Trophoblast cell (in vitro differentiated cells and primary cell): ENCODE measurements at regions not wholly inside any gene's neighbourhood (a gene's known extent, or its start where the extent isn't known, plus 50 kb on each side); places are given as distances from the start of the nearest gene placed in this dataset.

Experiments
- DNase-seq, 2 donors: peaks; one replicate each; pipeline ENCODE4 v3.0.0-alpha.2; 2016
- H2AFZ ChIP-seq: 2 replicates; pipeline ENCODE4 v1.6.1; 2013; ENCODE audit warnings: low read length, moderate library complexity, mild to moderate bottlenecking; ENCODE audit not compliant: insufficient read depth, poor library complexity
- H2AK5ac ChIP-seq: 2 replicates; pipeline ENCODE4 v1.6.1; 2013; ENCODE audit warnings: mild to moderate bottlenecking, low read length
- H2BK120ac ChIP-seq: 2 replicates; pipeline ENCODE4 v1.6.1; 2013; ENCODE audit warnings: low read length, mild to moderate bottlenecking, moderate library complexity; ENCODE audit not compliant: insufficient read depth, poor library complexity
- H2BK12ac ChIP-seq: 2 replicates; pipeline ENCODE4 v1.6.1; 2013; ENCODE audit warnings: mild to moderate bottlenecking, low read length, moderate library complexity
- H2BK5ac ChIP-seq: 2 replicates; pipeline ENCODE4 v1.6.1; 2013; ENCODE audit warnings: low read length, low read depth, moderate library complexity, mild to moderate bottlenecking; ENCODE audit not compliant: poor library complexity
- H3K14ac ChIP-seq: 2 replicates; pipeline ENCODE4 v1.6.1; 2013; ENCODE audit warnings: mild to moderate bottlenecking, low read length
- H3K18ac ChIP-seq: 2 replicates; pipeline ENCODE4 v1.6.1; 2013; ENCODE audit warnings: mild to moderate bottlenecking, low read length
- H3K23ac ChIP-seq: 2 replicates; pipeline ENCODE4 v1.6.1; 2013; ENCODE audit warnings: low read length
- H3K27ac ChIP-seq: 2 replicates; pipeline ENCODE4 v1.5.1; 2013; ENCODE audit warnings: low read depth, mild to moderate bottlenecking, inconsistent platforms, low read length, moderate library complexity
- H3K27me3 ChIP-seq: 2 replicates; pipeline ENCODE4 v1.6.1; 2013; ENCODE audit warnings: inconsistent platforms, mild to moderate bottlenecking, low read length, moderate library complexity; ENCODE audit not compliant: insufficient read depth
- H3K36me3 ChIP-seq, 2 experiments: 1 replicate in 1 of 2; 2 replicates in 1 of 2; pipeline ENCODE4 v1.6.1; 2013; ENCODE audit warnings: low read length in 2 of 2, mild to moderate bottlenecking in 2 of 2, moderate library complexity in 1 of 2; ENCODE audit not compliant: insufficient read depth in 2 of 2, control insufficient read depth in 1 of 2
- H3K4ac ChIP-seq: 2 replicates; pipeline ENCODE4 v1.6.1; 2013; ENCODE audit warnings: low read depth, mild to moderate bottlenecking, low read length, moderate library complexity
- H3K4me1 ChIP-seq, 2 experiments: 1 replicate in 1 of 2; 2 replicates in 1 of 2; pipeline ENCODE4 v1.6.1; 2013; ENCODE audit warnings: low read length in 2 of 2, mild to moderate bottlenecking in 2 of 2, moderate library complexity in 1 of 2; ENCODE audit not compliant: insufficient read depth in 2 of 2, control insufficient read depth in 1 of 2
- H3K4me2 ChIP-seq: 2 replicates; pipeline ENCODE4 v1.6.1; 2013; ENCODE audit warnings: inconsistent platforms, mild to moderate bottlenecking, low read length, moderate library complexity
- H3K4me3 ChIP-seq: 2 replicates; pipeline ENCODE4 v1.5.1; 2013; ENCODE audit warnings: mild to moderate bottlenecking, low read depth, low read length, inconsistent platforms
- H3K79me1 ChIP-seq: one replicate; pipeline ENCODE4 v1.6.1; 2013; ENCODE audit warnings: low read length
- H3K79me2 ChIP-seq: 2 replicates; pipeline ENCODE4 v1.6.1; 2013; ENCODE audit warnings: low read length, mild to moderate bottlenecking; ENCODE audit not compliant: control insufficient read depth, insufficient read depth, poor library complexity
- H3K9ac ChIP-seq: 2 replicates; pipeline ENCODE4 v1.6.1; 2013; ENCODE audit warnings: mild to moderate bottlenecking, low read length
- H3K9me3 ChIP-seq: 2 replicates; pipeline ENCODE4 v1.6.1; 2013; ENCODE audit warnings: low read depth, mild to moderate bottlenecking, control low read depth, inconsistent platforms, low read length; ENCODE audit not compliant: insufficient read depth
- H4K12ac ChIP-seq: 2 replicates; pipeline ENCODE4 v1.6.1; 2013; ENCODE audit warnings: low read depth, mild to moderate bottlenecking, low read length, moderate library complexity
- H4K8ac ChIP-seq: 2 replicates; pipeline ENCODE4 v1.6.1; 2013; ENCODE audit warnings: low read depth, mild to moderate bottlenecking, low read length, moderate library complexity
- H4K91ac ChIP-seq: one replicate; pipeline ENCODE4 v1.6.1; 2013; ENCODE audit warnings: low read depth, mild to moderate bottlenecking, low read length, moderate library complexity
- WGBS: extraction: QIAGEN DNeasy Blood & Tissue Kit; methylation state at CpG from one replicate; pipeline ENCODE4 v1.1.7; 2013; ENCODE audit warnings: missing lambda C conversion rate; ENCODE audit not compliant: insufficient read length, insufficient coverage; ENCODE audit errors: extremely low coverage; 5-methylcytosine and 5-hydroxymethylcytosine counted together

- no peaks in the 10 kb centered on the region for H3K9me3 ChIP-seq
- no peak overlapping the region for H3K4ac ChIP-seq
- no peak overlapping the region for H3K4me2 ChIP-seq
- no peak overlapping the region for H3K18ac ChIP-seq
- no peak overlapping the region for H2BK5ac ChIP-seq
- H3K79me1 ChIP-seq, result no peaks in the 10 kb centered on the region
- DNase-seq, result peak; percentile 35 to 89
- H3K9ac ChIP-seq, result no peak overlapping the region
- no peak overlapping the region for H4K91ac ChIP-seq
- H3K14ac ChIP-seq, result no peak overlapping the region
- H3K4me1 ChIP-seq, result peaks cover 0 to 4% of the 10 kb centered on the region in 2 experiments
- no CpG with 5 or more reads among the region's 3 CpGs for WGBS
- no peak overlapping the region for H2AK5ac ChIP-seq
- H2BK12ac ChIP-seq, result no peak overlapping the region
- no peaks in the 10 kb centered on the region for H3K79me2 ChIP-seq
- no peak overlapping the region for H3K23ac ChIP-seq
- H4K12ac ChIP-seq, result no peak overlapping the region
- no peak overlapping the region for H3K27ac ChIP-seq
- H3K27me3 ChIP-seq, result no peaks in the 10 kb centered on the region
- H4K8ac ChIP-seq, result no peak overlapping the region
- no peaks in the 10 kb centered on the region for H3K36me3 ChIP-seq
- H2AFZ ChIP-seq, result no peak overlapping the region
- H2BK120ac ChIP-seq, result no peak overlapping the region
- no peak overlapping the region for H3K4me3 ChIP-seq
These were observed 126.7 kb upstream of the CCDC196 start for GRCh38 chr14:66359500-66359899.

GRCh38 chr14:66360366-66360926 is 125.7 kb upstream of the CCDC196 start:
- Histone ChIP-seq H2BK5ac (no peak overlapping the region), H4K91ac (no peak overlapping the region), H4K12ac (no peak overlapping the region), H2BK120ac (no peak overlapping the region), H3K9me3 (no peaks in the 10 kb centered on the region), H2AK5ac (no peak overlapping the region), H3K23ac (no peak overlapping the region), H3K14ac (no peak overlapping the region), H3K79me2 (no peaks in the 10 kb centered on the region), H2AFZ (no peak overlapping the region), H3K27me3 (no peaks in the 10 kb centered on the region), H3K27ac (no peak overlapping the region), H3K79me1 (no peaks in the 10 kb centered on the region), H2BK12ac (no peak overlapping the region), H3K4me3 (no peak overlapping the region), H3K4ac (no peak overlapping the region), H3K4me2 (no peak overlapping the region), H3K36me3 (no peaks in the 10 kb centered on the region), H3K18ac (no peak overlapping the region), H3K9ac (no peak overlapping the region), H4K8ac (no peak overlapping the region), H3K4me1 (peaks cover 0 to 2% of the 10 kb centered on the region in 2 experiments)
- DNase-seq, result no peak
- WGBS, result no CpG with 5 or more reads among the region's 8 CpGs

GRCh38 chr14:66361013-66361412 is 125.2 kb upstream of the CCDC196 start:
- no peak overlapping the region for H3K4me2 ChIP-seq
- H3K14ac ChIP-seq, result no peak overlapping the region
- WGBS, result no CpG with 5 or more reads among the region's 2 CpGs
- no peaks in the 10 kb centered on the region for H3K9me3 ChIP-seq
- no peak overlapping the region for H4K12ac ChIP-seq
- H3K27me3 ChIP-seq, result no peaks in the 10 kb centered on the region
- no peak overlapping the region for H2AFZ ChIP-seq
- no peaks in the 10 kb centered on the region for H3K36me3 ChIP-seq
- H3K18ac ChIP-seq, result no peak overlapping the region
- no peaks in the 10 kb centered on the region for H3K79me1 ChIP-seq
- H3K23ac ChIP-seq, result no peak overlapping the region
- H2BK120ac ChIP-seq, result no peak overlapping the region
- no peak for DNase-seq
- H3K4ac ChIP-seq, result no peak overlapping the region
- no peak overlapping the region for H2BK12ac ChIP-seq
- H2AK5ac ChIP-seq, result no peak overlapping the region
- no peak overlapping the region for H3K27ac ChIP-seq
- no peak overlapping the region for H3K4me3 ChIP-seq
- no peaks in the 10 kb centered on the region for H3K4me1 ChIP-seq
- no peak overlapping the region for H3K9ac ChIP-seq
- H4K8ac ChIP-seq, result no peak overlapping the region
- H4K91ac ChIP-seq, result no peak overlapping the region
- H2BK5ac ChIP-seq, result no peak overlapping the region
- no peaks in the 10 kb centered on the region for H3K79me2 ChIP-seq

- no peaks in the 10 kb centered on the region for H3K79me1 ChIP-seq
- no peak overlapping the region for H3K27ac ChIP-seq
- H3K79me2 ChIP-seq, result no peaks in the 10 kb centered on the region
- H2AK5ac ChIP-seq, result no peak overlapping the region
- no peak overlapping the region for H3K4me2 ChIP-seq
- no peak overlapping the region for H3K14ac ChIP-seq
- no peak overlapping the region for H3K9ac ChIP-seq
- H3K27me3 ChIP-seq, result no peaks in the 10 kb centered on the region
- H3K23ac ChIP-seq, result no peak overlapping the region
- WGBS, result no CpG with 5 or more reads among the region's 4 CpGs
- H2AFZ ChIP-seq, result no peak overlapping the region
- H4K91ac ChIP-seq, result no peak overlapping the region
- H2BK12ac ChIP-seq, result no peak overlapping the region
- no peaks in the 10 kb centered on the region for H3K4me1 ChIP-seq
- H3K18ac ChIP-seq, result no peak overlapping the region
- H4K12ac ChIP-seq, result no peak overlapping the region
- H3K36me3 ChIP-seq, result no peaks in the 10 kb centered on the region
- no peak overlapping the region for H2BK120ac ChIP-seq
- H4K8ac ChIP-seq, result no peak overlapping the region
- no peak overlapping the region for H3K4me3 ChIP-seq
- H3K4ac ChIP-seq, result no peak overlapping the region
- no peaks in the 10 kb centered on the region for H3K9me3 ChIP-seq
- H2BK5ac ChIP-seq, result no peak overlapping the region
- DNase-seq, result no peak
These were observed 120.8 kb upstream of the CCDC196 start for GRCh38 chr14:66365388-66365787.
